Left ventricle myocardium inferior (tissue), 1 donor: ENCODE measurements at regions not wholly inside any gene's neighbourhood (a gene's known extent, or its start where the extent isn't known, plus 50 kb on each side); places are given as distances from the start of the nearest gene placed in this dataset.

Experiments
- DNase-seq: peaks from one replicate; pipeline ENCODE4 v3.0.0-alpha.2; 2020
- H3K27ac ChIP-seq: fragments of 200-600 bp; replicated peaks from 2 replicates; pipeline ENCODE4 v1.8.0; 2021
- H3K27me3 ChIP-seq: fragments of 200-600 bp; 2 replicates; pipeline ENCODE4 v1.8.0; 2021; ENCODE audit warnings: low read depth
- H3K36me3 ChIP-seq: fragments of 200-600 bp; 2 replicates; pipeline ENCODE4 v1.8.0; 2021
- H3K4me1 ChIP-seq: fragments of 200-600 bp; 2 replicates; pipeline ENCODE4 v1.8.0; 2021
- H3K4me3 ChIP-seq: fragments of 200-600 bp; 2 replicates; pipeline ENCODE4 v1.8.0; 2021; ENCODE audit warnings: mild to moderate bottlenecking, moderate library complexity
- H3K9me3 ChIP-seq: fragments of 200-600 bp; replicated peaks from 2 replicates; pipeline ENCODE4 v1.8.0; 2021
- intact Hi-C: fragments of 100-400 bp; cut with micrococcal nuclease; formaldehyde crosslinking; loops from one replicate; pipeline ENCODE4 v1.11.0; 2022
- TF ChIP-seq, protein P1 (sequence below): fragments of 200-600 bp; IDR thresholded peaks from 2 replicates; pipeline ENCODE4 v1.8.0; 2021; ENCODE audit warnings: antibody characterized with exemption, mild to moderate bottlenecking, borderline replicate concordance
- donor health status: DM: no; HTN: yes; CAD: no; lungs with severe emphysema.

DNA sequence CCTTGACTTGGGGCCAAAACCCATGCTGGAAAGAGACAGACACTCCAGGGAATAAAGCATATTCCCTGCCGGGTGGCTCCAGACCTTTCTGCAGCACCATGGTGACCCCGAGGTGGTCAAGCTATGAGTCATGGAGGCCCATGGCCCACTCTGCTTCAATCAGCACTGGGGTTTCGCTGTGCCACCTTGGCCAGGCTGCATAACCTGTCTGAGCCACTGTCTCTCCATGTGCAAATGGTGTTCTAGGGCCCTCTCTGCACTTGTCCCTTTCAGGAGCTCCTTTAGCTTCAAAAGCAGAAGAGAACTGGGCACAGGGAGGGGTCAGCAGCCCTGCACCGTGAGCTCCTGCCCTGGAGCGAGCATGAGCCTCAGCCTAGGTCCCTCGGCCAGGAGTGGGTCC, 410.1 kb downstream of the SHANK2 start:
- Histone ChIP-seq H3K27ac (no peak overlapping the region), H3K4me1 (no peaks in the 10 kb centered on the region), H3K4me3 (no peak overlapping the region), H3K27me3 (peaks cover 75% of the 10 kb centered on the region), H3K9me3 (peaks cover 20% of the 10 kb centered on the region), H3K36me3 (no peaks in the 10 kb centered on the region)
- intact Hi-C loops, result no loop called here
- no peak for DNase-seq
- TF ChIP-seq, protein P1, sequence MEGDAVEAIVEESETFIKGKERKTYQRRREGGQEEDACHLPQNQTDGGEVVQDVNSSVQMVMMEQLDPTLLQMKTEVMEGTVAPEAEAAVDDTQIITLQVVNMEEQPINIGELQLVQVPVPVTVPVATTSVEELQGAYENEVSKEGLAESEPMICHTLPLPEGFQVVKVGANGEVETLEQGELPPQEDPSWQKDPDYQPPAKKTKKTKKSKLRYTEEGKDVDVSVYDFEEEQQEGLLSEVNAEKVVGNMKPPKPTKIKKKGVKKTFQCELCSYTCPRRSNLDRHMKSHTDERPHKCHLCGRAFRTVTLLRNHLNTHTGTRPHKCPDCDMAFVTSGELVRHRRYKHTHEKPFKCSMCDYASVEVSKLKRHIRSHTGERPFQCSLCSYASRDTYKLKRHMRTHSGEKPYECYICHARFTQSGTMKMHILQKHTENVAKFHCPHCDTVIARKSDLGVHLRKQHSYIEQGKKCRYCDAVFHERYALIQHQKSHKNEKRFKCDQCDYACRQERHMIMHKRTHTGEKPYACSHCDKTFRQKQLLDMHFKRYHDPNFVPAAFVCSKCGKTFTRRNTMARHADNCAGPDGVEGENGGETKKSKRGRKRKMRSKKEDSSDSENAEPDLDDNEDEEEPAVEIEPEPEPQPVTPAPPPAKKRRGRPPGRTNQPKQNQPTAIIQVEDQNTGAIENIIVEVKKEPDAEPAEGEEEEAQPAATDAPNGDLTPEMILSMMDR, result no peak

- H3K4me3 ChIP-seq, result no peak overlapping the region
- no peak overlapping the region for H3K27ac ChIP-seq
- peaks cover 80% of the 10 kb centered on the region for H3K27me3 ChIP-seq
- no peaks in the 10 kb centered on the region for H3K36me3 ChIP-seq
- TF ChIP-seq, protein P1, result no peak
- peaks cover 17% of the 10 kb centered on the region for H3K9me3 ChIP-seq
- no peak for DNase-seq
- intact Hi-C loops, result no loop called here
- no peaks in the 10 kb centered on the region for H3K4me1 ChIP-seq
These were observed 409.7 kb downstream of the SHANK2 start for GRCh38 chr11:70842701-70843100.

DNA sequence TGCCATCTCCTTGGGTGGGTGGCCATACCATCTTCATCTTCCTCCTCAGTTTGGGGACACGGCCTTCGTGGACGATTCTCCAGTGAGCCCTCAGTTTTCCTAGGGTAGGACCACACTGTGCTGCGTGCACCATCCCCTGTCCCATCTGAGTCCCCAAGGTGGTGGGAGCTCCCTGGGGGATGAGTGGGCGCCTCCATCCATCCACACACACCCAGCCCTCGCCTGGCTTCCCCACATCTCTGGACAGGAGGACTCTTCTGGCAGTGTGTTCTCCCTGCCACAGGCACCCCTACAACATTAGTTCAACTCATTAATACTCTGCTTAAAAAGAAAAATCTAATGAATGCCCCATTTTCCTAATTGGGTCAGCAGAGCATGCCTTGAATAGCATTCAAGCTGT, 408.5 kb downstream of the SHANK2 start:
- Histone ChIP-seq H3K27ac (no peak overlapping the region), H3K36me3 (no peaks in the 10 kb centered on the region), H3K9me3 (peaks cover 5% of the 10 kb centered on the region), H3K27me3 (peaks cover 91% of the 10 kb centered on the region), H3K4me1 (no peaks in the 10 kb centered on the region), H3K4me3 (no peak overlapping the region)
- TF ChIP-seq, protein P1, result no peak
- DNase-seq, result no peak
- intact Hi-C loops, result no loop called here

DNA sequence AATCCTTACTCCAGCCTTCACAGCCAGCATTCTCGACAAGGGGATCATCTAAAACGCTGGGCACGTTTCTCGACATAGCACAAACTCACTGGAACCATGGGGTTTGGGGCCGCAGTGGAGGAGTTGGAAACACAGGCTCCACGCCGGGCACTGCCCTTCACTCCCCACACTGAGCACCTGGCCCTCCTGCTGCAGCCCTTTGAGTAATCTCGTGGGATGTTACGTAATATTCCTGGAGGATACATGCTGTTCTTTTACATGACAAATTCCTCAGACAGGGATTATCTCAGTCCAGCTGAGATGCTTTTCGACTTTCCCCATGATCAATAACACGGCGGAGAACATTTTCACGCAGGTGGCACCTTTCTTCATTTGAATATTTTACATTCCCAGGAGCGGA, 408.0 kb downstream of the SHANK2 start:
- TF ChIP-seq, protein P1, result no peak

DNA sequence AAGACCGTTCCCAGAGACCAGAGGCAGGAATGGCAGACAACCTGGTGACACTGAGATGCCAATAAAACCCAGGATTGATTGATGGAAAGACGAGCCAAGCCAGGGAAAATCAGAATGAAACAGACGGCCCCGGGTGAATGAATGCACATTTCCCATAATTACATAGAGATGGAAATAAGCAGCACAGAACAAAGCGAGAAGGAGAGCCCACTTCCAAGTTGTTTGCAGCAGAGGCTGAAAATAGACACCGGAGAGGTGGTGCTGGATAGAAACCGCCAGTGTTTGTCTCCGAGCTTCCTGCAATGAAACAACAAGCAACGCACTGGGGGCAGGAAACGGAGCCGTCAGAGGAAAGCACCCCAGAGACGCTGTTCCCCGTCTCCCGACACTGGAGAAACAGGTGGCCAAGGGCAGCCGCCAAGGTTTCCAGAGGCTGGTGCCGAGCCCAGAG, 406.8 kb downstream of the SHANK2 start:
- Histone ChIP-seq H3K4me1 (no peaks in the 10 kb centered on the region), H3K4me3 (no peak overlapping the region), H3K36me3 (no peaks in the 10 kb centered on the region), H3K9me3 (peaks cover 15% of the 10 kb centered on the region), H3K27ac (no peak overlapping the region), H3K27me3 (peaks cover 90% of the 10 kb centered on the region)
- no peak for DNase-seq
- intact Hi-C loops, result no loop called here
- TF ChIP-seq, protein P1, result no peak

More for the DNA sequence above, 408.0 kb downstream of the SHANK2 start:
- Histone ChIP-seq H3K27ac (no peak overlapping the region), H3K27me3 (peaks cover 95% of the 10 kb centered on the region), H3K36me3 (no peaks in the 10 kb centered on the region), H3K4me3 (no peak overlapping the region), H3K4me1 (no peaks in the 10 kb centered on the region), H3K9me3 (peaks cover 3% of the 10 kb centered on the region)
- intact Hi-C loops, result no loop called here
- DNase-seq, result no peak
